Panc1 (cell line): ENCODE measurements at regions not wholly inside any gene's neighbourhood (a gene's known extent, or its start where the extent isn't known, plus 50 kb on each side); places are given as distances from the start of the nearest gene placed in this dataset.

Experiments
- ATAC-seq: fragments of 200-7000 bp; cut with Tn5 transposase; 2 replicates; pipeline ENCODE4 v1.9.1; 2020; ENCODE audit warnings: mild to moderate bottlenecking, moderate library complexity
- BruUV-seq: library from RNA; stranded (reverse); fragments of 400-500 nt; replicated peaks from 2 replicates; lab custom pipeline; 2021; lab: Mats Ljungman, UMichigan
- CTCF ChIA-PET: fragments of 300-600 bp; sonication (Branson Sonifier 250); formaldehyde crosslinking; loops from one replicate; lab custom pipeline; 2022; ENCODE audit warnings: antibody characterized with exemption; lab: Charles Lee
- POLR2A ChIA-PET: fragments of 300-600 bp; sonication (Branson Sonifier 250); formaldehyde crosslinking; loops from one replicate; lab custom pipeline; 2022; ENCODE audit warnings: antibody characterized with exemption; lab: Charles Lee
- DNase-seq: peaks from one replicate; pipeline ENCODE4 v3.0.0-alpha.2; 2010; ENCODE audit warnings: low read depth, low spot score
- H3K27ac ChIP-seq: 2 replicates; pipeline ENCODE4 v1.5.1; 2011; ENCODE audit warnings: mild to moderate bottlenecking, low read length, inconsistent platforms
- H3K27me3 ChIP-seq: fragments of 200-500 bp; sonication (Bioruptor generic); 2 replicates; pipeline ENCODE4 v1.6.0; 2014; ENCODE audit warnings: low read length, inconsistent platforms; ENCODE audit not compliant: control insufficient read depth, insufficient read depth
- H3K36me3 ChIP-seq: fragments of 200-500 bp; sonication (Bioruptor generic); 2 replicates; pipeline ENCODE4 v1.5.1; 2014; ENCODE audit warnings: inconsistent platforms, mild to moderate bottlenecking, low read length, moderate library complexity; ENCODE audit not compliant: control insufficient read depth, insufficient read depth
- H3K4me1 ChIP-seq: 2 replicates; pipeline ENCODE4 v1.5.1; 2011; ENCODE audit warnings: inconsistent platforms, mild to moderate bottlenecking, low read length, moderate library complexity; ENCODE audit not compliant: control insufficient read depth, insufficient read depth
- H3K4me3 ChIP-seq, 2 experiments: 2 replicates each; pipeline ENCODE4 v1.5.1; 2011 to 2012; ENCODE audit warnings: low read depth in 2 of 2, low read length in 2 of 2, mild to moderate bottlenecking in 2 of 2, inconsistent platforms in 1 of 2, moderate library complexity in 1 of 2
- H3K9me3 ChIP-seq: fragments of 200-500 bp; sonication (Bioruptor generic); 2 replicates; pipeline ENCODE4 v1.5.1; 2014; ENCODE audit warnings: low read depth, mild to moderate bottlenecking, inconsistent platforms, low read length, moderate library complexity; ENCODE audit not compliant: control insufficient read depth, insufficient read depth
- POLR2AphosphoS5 ChIP-seq: IDR thresholded peaks from 2 replicates; pipeline ENCODE4 v1.6.1; 2012; ENCODE audit warnings: mild to moderate bottlenecking, low read depth, low read length, moderate library complexity
- REST ChIP-seq, 2 experiments: IDR thresholded peaks; 2 replicates each; pipeline ENCODE4 v1.6.1; 2011 to 2012; ENCODE audit warnings: low read depth in 2 of 2, control low read depth in 1 of 2, low read length in 1 of 2, mild to moderate bottlenecking in 1 of 2, moderate library complexity in 1 of 2; ENCODE audit not compliant: insufficient read depth in 1 of 2
- SIN3A ChIP-seq: IDR thresholded peaks from 2 replicates; pipeline ENCODE4 v1.6.1; 2012; ENCODE audit warnings: low read depth, mild to moderate bottlenecking, low read length, moderate library complexity, borderline replicate concordance; ENCODE audit not compliant: insufficient read depth
- TCF7L2 ChIP-seq: IDR thresholded peaks from 2 replicates; pipeline ENCODE4 v1.6.1; 2011; ENCODE audit warnings: mild to moderate bottlenecking, low read depth, low read length, inconsistent platforms
- in situ Hi-C: cut with HindIII; loops from 2 replicates; pipeline ENCODE4 v1.10.0; 2016; ENCODE audit warnings: low sequenced_read_pairs, low pct_unique_long_range_greater_than_20kb
- intact Hi-C: fragments of 100-400 bp; cut with micrococcal nuclease; formaldehyde crosslinking; loops from one replicate; pipeline ENCODE4 v1.10.0; 2022; ENCODE audit not compliant: unreplicated experiment
- TF ChIP-seq, protein P1 (sequence below): fragments of 450-650 bp; IDR thresholded peaks from 2 replicates; pipeline ENCODE4 v1.5.1; 2017; ENCODE audit warnings: mild to moderate bottlenecking

DNA sequence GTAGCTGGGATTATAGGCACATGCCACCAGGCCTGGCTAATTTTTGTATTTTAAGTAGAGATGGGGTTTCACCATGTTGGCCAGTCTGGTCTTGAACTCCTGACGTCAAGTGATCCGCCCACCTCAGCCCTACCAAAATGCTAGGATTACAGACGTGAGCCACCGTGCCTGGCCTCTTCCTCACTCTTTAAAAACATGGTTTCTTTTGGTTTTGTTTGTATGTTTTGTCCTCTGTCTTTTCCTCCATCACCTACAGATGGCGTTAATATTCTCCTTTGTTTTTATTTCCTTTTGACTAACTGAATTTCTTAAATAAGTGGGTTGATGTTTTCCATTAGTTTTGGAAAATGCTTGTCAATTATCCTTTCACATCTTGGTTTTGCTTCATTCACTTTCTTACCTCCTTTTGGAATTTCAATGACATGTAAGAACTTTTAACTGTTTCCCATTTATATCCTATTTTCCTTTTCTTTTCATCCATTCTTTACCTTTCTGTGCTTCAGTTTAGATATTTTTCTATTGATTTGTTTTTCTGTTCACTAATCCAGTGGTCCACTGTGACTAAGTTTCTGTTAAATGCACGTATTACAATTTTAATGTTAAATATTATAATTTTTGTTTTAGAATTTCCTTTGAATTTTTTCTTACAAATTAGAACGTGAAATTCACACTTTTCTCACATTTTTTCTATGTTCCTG, 104.1 kb downstream of the ZNF467 start:
- ChIA-PET POLR2A (no interaction called here), CTCF (no interaction called here)
- H3K27me3 ChIP-seq = 0 out of 2 replicates have a peak, but pooled peaks cover 4% of the 10 kb centered on the region
- in situ Hi-C loops = no loop called here
- DNase-seq = peak; percentile 27
- no peak for ATAC-seq
- H3K4me3 ChIP-seq = no peak overlapping the region
- no TSS peak for BruUV-seq
- H3K4me1 ChIP-seq = no peaks in the 10 kb centered on the region; the same call in 1 of the 2 replicates
- no peak overlapping the region for H3K27ac ChIP-seq
- H3K9me3 ChIP-seq = no peaks in the 10 kb centered on the region
- no peak for TF ChIP-seq REST (IDR thresholded peaks at IDR 0.05; ENCODE audit: insufficient read depth in 1 of 2, low read depth in 2 of 2, low read length in 1 of 2)
- TF ChIP-seq, protein P1, sequence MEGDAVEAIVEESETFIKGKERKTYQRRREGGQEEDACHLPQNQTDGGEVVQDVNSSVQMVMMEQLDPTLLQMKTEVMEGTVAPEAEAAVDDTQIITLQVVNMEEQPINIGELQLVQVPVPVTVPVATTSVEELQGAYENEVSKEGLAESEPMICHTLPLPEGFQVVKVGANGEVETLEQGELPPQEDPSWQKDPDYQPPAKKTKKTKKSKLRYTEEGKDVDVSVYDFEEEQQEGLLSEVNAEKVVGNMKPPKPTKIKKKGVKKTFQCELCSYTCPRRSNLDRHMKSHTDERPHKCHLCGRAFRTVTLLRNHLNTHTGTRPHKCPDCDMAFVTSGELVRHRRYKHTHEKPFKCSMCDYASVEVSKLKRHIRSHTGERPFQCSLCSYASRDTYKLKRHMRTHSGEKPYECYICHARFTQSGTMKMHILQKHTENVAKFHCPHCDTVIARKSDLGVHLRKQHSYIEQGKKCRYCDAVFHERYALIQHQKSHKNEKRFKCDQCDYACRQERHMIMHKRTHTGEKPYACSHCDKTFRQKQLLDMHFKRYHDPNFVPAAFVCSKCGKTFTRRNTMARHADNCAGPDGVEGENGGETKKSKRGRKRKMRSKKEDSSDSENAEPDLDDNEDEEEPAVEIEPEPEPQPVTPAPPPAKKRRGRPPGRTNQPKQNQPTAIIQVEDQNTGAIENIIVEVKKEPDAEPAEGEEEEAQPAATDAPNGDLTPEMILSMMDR = peak; percentile 69
- no peak for TF ChIP-seq POLR2AphosphoS5
- TF ChIP-seq TCF7L2 = no peak
- TF ChIP-seq SIN3A = no peak
- intact Hi-C loops = loop anchor here (2.0 kb wide), 1 partner anchor 74 kb away; no protein-coding TSS in a partner anchor
- H3K36me3 ChIP-seq = no peaks in the 10 kb centered on the region

DNA sequence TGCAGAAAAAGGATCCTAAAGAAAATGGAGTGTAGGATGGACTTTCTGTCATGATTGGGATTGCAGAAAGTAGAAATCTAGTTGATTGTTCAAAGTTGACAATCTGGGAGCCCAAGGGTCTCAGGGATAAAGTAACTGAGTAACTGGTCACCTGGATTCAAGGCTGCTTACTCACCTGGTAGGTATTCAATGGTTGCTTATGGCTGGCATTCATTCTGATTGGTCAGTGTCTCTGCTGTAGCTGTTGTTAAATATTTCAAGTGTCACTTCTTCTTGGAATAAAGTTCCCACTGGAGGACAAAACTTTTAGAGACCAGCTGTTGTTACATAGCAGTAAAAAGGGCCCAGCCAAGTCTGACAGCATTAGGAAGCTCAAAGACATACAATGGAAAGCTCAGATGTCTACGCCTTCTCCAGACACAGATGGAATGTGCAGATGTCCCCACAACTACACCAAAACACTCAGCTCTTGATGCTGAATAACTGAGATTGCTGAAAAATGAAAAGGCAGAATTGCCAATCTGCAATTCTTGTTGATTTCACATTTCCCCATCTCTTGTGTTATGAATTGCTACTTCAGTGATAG, 106.9 kb downstream of the ZNF467 start:
- CTCF ChIA-PET = interaction anchor here (0.6 kb wide), 1 partner anchor 64 kb away, joined by 3 read pairs; no protein-coding TSS in a partner anchor
- DNase-seq (no peak), ATAC-seq (no peak)

More for the DNA sequence above, 106.9 kb downstream of the ZNF467 start:
- POLR2A ChIA-PET = no interaction called here
- Histone ChIP-seq H3K4me1 (no peaks in the 10 kb centered on the region; the same call in 1 of the 2 replicates), H3K27me3 (0 out of 2 replicates have a peak, but pooled peaks cover 4% of the 10 kb centered on the region), H3K27ac (no peak overlapping the region), H3K4me3 (no peak overlapping the region), H3K36me3 (no peaks in the 10 kb centered on the region), H3K9me3 (no peaks in the 10 kb centered on the region)
- intact Hi-C loops (no loop called here), in situ Hi-C loops (no loop called here)
- no peak for TF ChIP-seq SIN3A
- TF ChIP-seq TCF7L2 = no peak
- TF ChIP-seq, protein P1 = no peak
- no peak for TF ChIP-seq POLR2AphosphoS5
- no peak for TF ChIP-seq REST (IDR thresholded peaks at IDR 0.05; ENCODE audit: insufficient read depth in 1 of 2, low read depth in 2 of 2, low read length in 1 of 2)
- BruUV-seq = no TSS peak
